OCI-LY1 (cell line): ENCODE measurements at regions not wholly inside any gene's neighbourhood (a gene's known extent, or its start where the extent isn't known, plus 50 kb on each side); places are given as distances from the start of the nearest gene placed in this dataset.

Experiments used
- H2AFZ ChIP-seq: fragments of 200-600 bp; sonication (generic), shearing (Covaris generic); 2 replicates; pipeline ENCODE4 v1.6.0; 2014; ENCODE audit warnings: antibody characterized with exemption, mild to moderate bottlenecking, low read length
- H3F3A ChIP-seq: fragments of 200-600 bp; sonication (generic), shearing (Covaris generic); 2 replicates; pipeline ENCODE4 v1.6.0; 2014; ENCODE audit warnings: mild to moderate bottlenecking, antibody characterized with exemption, low read length, moderate library complexity; ENCODE audit not compliant: insufficient read depth
- H3K27ac ChIP-seq: fragments of 200-600 bp; sonication (generic); 2 replicates; pipeline ENCODE4 v1.5.1; 2014; ENCODE audit warnings: low read length, mixed run types, mild to moderate bottlenecking, low read depth; ENCODE audit not compliant: poor library complexity, severe bottlenecking
- H3K27me3 ChIP-seq: fragments of 200-600 bp; sonication (generic); 2 replicates; pipeline ENCODE4 v1.6.0; 2014; ENCODE audit warnings: antibody characterized with exemption, mild to moderate bottlenecking, low read length, moderate library complexity; ENCODE audit not compliant: insufficient read depth
- H3K36me3 ChIP-seq: fragments of 200-600 bp; sonication (generic); 2 replicates; pipeline ENCODE4 v1.6.1; 2014; ENCODE audit warnings: mild to moderate bottlenecking, antibody characterized with exemption, low read length, moderate library complexity, mixed read lengths; ENCODE audit not compliant: insufficient read depth
- H3K4me1 ChIP-seq: fragments of 200-600 bp; sonication (generic); 2 replicates; pipeline ENCODE4 v1.5.1; 2014; ENCODE audit warnings: mild to moderate bottlenecking, low read length, moderate library complexity; ENCODE audit not compliant: insufficient read depth, severe bottlenecking
- H3K4me2 ChIP-seq: fragments of 200-600 bp; sonication (generic), shearing (Covaris generic); 2 replicates; pipeline ENCODE4 v1.6.1; 2014; ENCODE audit warnings: low read length
- H3K4me3 ChIP-seq: fragments of 200-600 bp; sonication (generic); 2 replicates; pipeline ENCODE4 v1.5.1; 2014; ENCODE audit warnings: low read length, low read depth, mild to moderate bottlenecking, mixed read lengths; ENCODE audit not compliant: poor library complexity, severe bottlenecking
- H3K79me2 ChIP-seq: fragments of 200-600 bp; shearing (Covaris generic); 2 replicates; pipeline ENCODE4 v1.6.1; 2016; ENCODE audit warnings: mixed run types, low read length, mixed read lengths; ENCODE audit not compliant: insufficient read depth
- H3K9ac ChIP-seq: fragments of 200-600 bp; sonication (generic), shearing (Covaris generic); 2 replicates; pipeline ENCODE4 v1.6.1; 2014; ENCODE audit warnings: mild to moderate bottlenecking, low read length, mixed read lengths
- H3K9me2 ChIP-seq: fragments of 200-600 bp; sonication (generic), shearing (Covaris generic); 2 replicates; pipeline ENCODE4 v1.6.1; 2014; ENCODE audit warnings: low read depth, mild to moderate bottlenecking, low read length, mixed read lengths
- H3K9me3 ChIP-seq: fragments of 200-600 bp; shearing (Covaris generic); 2 replicates; pipeline ENCODE4 v1.6.1; 2014; ENCODE audit warnings: low read length, mixed read lengths
- H4K20me1 ChIP-seq: fragments of 200-600 bp; sonication (generic), shearing (Covaris generic); 2 replicates; pipeline ENCODE4 v1.6.0; 2016; ENCODE audit warnings: mild to moderate bottlenecking, low read length; ENCODE audit not compliant: insufficient read depth
- EZH2 ChIP-seq: fragments of 200-600 bp; sonication (generic), shearing (Covaris generic); IDR thresholded peaks from 2 replicates; pipeline ENCODE4 v1.8.0; 2017; ENCODE audit warnings: borderline replicate concordance, mixed run types, mild to moderate bottlenecking, antibody characterized with exemption, low read length, moderate library complexity, mixed read lengths
- TF ChIP-seq, protein P1 (sequence below): fragments of 200-600 bp; sonication (generic), shearing (Covaris generic); IDR thresholded peaks from 2 replicates; pipeline ENCODE4 v1.5.1; 2017; ENCODE audit warnings: mild to moderate bottlenecking, antibody characterized with exemption, low read length, moderate library complexity, mixed read lengths

GRCh38 chr12:67208281-67209067 lies 60.7 kb upstream of the CAND1 start:
- Histone ChIP-seq H4K20me1 (no peaks in the 10 kb centered on the region), H3K27ac (no peak overlapping the region), H3K9me2 (no peaks in the 10 kb centered on the region), H3K4me3 (no peak overlapping the region), H3K4me1 (no peaks in the 10 kb centered on the region), H3K79me2 (no peaks in the 10 kb centered on the region), H3K4me2 (no peak overlapping the region), H3K9me3 (no peaks in the 10 kb centered on the region), H2AFZ (no peak overlapping the region), H3F3A (no peaks in the 10 kb centered on the region), H3K27me3 (no peaks in the 10 kb centered on the region), H3K36me3 (no peaks in the 10 kb centered on the region), H3K9ac (no peak overlapping the region)
- TF ChIP-seq, protein P1, sequence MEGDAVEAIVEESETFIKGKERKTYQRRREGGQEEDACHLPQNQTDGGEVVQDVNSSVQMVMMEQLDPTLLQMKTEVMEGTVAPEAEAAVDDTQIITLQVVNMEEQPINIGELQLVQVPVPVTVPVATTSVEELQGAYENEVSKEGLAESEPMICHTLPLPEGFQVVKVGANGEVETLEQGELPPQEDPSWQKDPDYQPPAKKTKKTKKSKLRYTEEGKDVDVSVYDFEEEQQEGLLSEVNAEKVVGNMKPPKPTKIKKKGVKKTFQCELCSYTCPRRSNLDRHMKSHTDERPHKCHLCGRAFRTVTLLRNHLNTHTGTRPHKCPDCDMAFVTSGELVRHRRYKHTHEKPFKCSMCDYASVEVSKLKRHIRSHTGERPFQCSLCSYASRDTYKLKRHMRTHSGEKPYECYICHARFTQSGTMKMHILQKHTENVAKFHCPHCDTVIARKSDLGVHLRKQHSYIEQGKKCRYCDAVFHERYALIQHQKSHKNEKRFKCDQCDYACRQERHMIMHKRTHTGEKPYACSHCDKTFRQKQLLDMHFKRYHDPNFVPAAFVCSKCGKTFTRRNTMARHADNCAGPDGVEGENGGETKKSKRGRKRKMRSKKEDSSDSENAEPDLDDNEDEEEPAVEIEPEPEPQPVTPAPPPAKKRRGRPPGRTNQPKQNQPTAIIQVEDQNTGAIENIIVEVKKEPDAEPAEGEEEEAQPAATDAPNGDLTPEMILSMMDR = no peak
- TF ChIP-seq EZH2 = no peak

GRCh38 chr12:67211029-67211428 lies 58.1 kb upstream of the CAND1 start:
- Histone ChIP-seq H3K9ac (no peak overlapping the region), H2AFZ (no peak overlapping the region), H3F3A (no peaks in the 10 kb centered on the region), H3K27ac (no peak overlapping the region), H3K79me2 (no peaks in the 10 kb centered on the region), H3K4me1 (no peaks in the 10 kb centered on the region), H3K27me3 (no peaks in the 10 kb centered on the region), H3K4me2 (no peak overlapping the region), H3K9me2 (no peaks in the 10 kb centered on the region), H3K36me3 (no peaks in the 10 kb centered on the region), H3K9me3 (no peaks in the 10 kb centered on the region), H4K20me1 (no peaks in the 10 kb centered on the region), H3K4me3 (no peak overlapping the region)
- TF ChIP-seq EZH2 = no peak
- TF ChIP-seq, protein P1 = no peak

DNA sequence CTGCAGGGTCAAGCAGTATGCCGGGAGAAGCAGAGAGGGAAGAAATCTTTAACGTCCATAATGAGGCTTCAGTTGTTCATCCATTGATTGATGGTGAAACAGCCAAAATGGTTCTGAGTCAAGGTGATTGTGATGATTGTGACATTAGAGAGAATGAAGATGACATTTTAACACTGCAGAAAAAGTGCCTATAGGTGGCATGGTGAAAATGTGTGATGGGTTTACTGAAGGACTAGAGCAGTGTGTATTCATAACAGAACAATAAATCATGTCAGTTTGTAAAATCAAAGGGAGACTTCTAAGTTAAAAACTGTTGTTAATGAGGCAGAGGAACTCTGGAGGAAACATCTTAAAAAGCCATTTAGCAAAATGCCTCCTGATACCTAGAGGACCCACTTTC lies 57.7 kb upstream of the CAND1 start:
- no peak overlapping the region for H3K27ac ChIP-seq
- no peaks in the 10 kb centered on the region for H3K36me3 ChIP-seq
- no peaks in the 10 kb centered on the region for H4K20me1 ChIP-seq
- H3K9me2 ChIP-seq = no peaks in the 10 kb centered on the region
- no peaks in the 10 kb centered on the region for H3K79me2 ChIP-seq
- H3K4me1 ChIP-seq = no peaks in the 10 kb centered on the region
- no peaks in the 10 kb centered on the region for H3K9me3 ChIP-seq
- no peak overlapping the region for H2AFZ ChIP-seq
- TF ChIP-seq, protein P1 = no peak
- TF ChIP-seq EZH2 = no peak
- no peak overlapping the region for H3K4me2 ChIP-seq
- no peak overlapping the region for H3K9ac ChIP-seq
- H3K27me3 ChIP-seq = no peaks in the 10 kb centered on the region
- no peak overlapping the region for H3K4me3 ChIP-seq
- no peaks in the 10 kb centered on the region for H3F3A ChIP-seq
